ENCODE measurements at regions not wholly inside any gene's neighbourhood (a gene's known extent, or its start where the extent isn't known, plus 50 kb on each side); places are given as distances from the start of the nearest gene placed in this dataset.

DNA sequence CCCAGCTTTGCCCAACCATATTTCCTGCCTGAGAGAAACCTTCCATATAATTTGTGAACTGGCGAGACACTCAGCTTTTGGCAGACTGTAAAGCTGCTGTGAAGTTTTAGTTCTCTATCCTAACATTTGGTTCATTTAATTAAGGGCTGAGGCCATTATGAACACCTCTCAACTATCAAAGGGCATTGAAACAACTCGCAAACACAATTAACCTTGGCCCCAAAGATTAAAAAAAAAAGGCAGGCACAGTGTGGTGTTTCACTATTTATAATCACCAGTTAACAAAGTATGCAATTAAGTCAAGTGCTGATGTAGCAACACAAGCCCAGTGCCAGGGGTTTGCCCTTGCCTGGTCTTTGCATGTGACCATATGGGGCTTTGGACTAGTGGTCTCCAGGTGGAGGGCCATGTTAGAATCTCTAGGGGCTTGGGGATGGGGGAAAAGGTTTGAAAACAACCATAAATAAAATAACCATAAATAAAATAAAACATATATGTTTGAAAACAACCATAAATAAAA, 297.6 kb upstream of the SKOR2 start:
- DNase-seq (ENCODE audit: low read depth in 2 of 3, low spot score in 2 of 3) = no peak

DNA sequence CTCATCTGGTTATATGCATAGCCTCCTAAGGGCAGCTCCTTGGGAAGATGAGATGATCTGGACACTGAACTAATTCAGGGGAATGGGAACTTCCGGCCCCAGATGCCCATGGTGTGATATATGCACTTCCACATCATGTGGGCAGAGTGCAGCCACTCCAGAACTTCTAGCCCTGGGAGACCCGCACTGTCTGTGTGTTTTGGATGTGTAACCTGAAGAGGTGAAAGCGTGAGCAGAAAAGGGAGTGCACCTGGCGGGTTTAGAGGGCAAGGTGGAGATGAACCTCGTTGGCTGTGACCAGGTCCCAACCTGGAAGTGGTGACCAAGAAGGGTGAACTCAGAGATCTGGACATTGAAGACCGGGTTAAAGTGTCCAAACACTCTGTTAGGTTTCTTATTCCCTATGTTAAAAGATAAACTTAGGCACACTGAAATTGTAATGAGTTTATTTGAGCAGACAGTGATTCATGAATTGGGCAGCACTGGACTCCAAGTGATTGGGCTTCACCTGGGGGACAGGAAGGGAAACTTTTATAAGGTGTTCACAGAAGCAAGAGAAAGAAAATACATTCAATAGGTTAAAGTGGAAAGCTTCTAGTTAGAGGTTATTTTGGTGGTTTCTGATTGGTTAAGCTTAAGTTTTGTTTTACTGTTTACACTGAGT, 296.2 kb upstream of the SKOR2 start:
- no peak for DNase-seq (ENCODE audit: low read depth in 2 of 3, low spot score in 2 of 3)

DNA sequence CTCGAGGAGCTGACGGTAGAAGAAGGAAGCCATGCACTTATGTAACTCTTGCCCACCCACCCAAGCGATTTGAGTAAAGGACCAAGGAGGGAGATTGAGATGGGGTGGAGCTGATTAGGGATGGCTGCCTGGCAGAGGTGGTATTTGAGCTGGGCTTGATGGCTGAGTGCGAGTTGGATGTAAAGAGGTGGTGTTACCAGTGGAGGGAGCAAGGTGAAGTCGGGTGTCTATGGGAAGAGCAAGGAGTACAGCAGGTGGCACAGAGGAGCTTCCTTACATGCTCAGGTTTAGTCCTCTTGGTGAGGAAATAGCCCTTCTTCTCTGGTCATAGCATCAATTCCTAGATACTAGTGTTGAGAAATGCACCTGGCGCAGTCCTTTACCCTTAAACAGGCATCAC, 294.2 kb upstream of the SKOR2 start:
- DNase-seq (ENCODE audit: low read depth in 2 of 3, low spot score in 2 of 3) = no peak

DNA sequence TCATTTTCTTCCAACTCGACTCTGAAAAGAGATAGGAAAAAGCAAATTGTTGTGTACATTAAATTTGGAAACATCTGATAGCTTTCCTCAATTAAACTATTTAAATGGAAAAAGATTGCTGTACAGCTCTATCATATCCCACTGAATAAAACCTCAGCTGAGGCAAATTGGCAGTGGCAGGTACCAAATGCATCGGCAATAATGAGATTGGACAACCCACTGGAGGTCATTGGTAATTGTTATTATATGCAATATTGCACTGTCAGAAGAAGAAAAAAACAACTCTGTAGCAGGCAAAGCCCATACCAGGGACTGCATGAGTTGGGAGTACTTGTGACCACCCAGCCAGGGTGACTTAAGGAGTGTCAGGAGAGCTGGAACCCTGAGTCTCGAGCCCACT, 291.6 kb upstream of the SKOR2 start:
- no peak for DNase-seq (ENCODE audit: low read depth in 2 of 3, low spot score in 2 of 3)

DNA sequence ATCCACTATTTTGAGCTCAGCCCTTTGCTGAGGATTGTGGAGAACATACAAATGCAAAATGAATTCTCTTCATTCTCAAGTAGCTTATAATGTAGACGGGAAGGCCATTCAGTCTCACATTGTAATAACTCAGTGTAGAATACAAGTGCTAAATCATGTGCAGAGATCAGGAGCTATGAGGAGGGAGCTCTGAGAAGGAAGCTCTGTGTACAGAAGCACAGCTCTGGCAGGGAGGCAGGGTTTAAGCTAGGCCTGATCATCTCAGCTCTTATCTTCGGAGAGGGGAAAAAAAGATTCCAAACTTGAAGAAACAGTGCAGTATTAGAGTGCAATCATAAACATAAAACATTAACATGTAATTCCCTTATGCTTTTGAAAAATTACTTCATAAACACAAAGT, 291.1 kb upstream of the SKOR2 start:
- no peak for DNase-seq (ENCODE audit: low read depth in 2 of 3, low spot score in 2 of 3)

DNA sequence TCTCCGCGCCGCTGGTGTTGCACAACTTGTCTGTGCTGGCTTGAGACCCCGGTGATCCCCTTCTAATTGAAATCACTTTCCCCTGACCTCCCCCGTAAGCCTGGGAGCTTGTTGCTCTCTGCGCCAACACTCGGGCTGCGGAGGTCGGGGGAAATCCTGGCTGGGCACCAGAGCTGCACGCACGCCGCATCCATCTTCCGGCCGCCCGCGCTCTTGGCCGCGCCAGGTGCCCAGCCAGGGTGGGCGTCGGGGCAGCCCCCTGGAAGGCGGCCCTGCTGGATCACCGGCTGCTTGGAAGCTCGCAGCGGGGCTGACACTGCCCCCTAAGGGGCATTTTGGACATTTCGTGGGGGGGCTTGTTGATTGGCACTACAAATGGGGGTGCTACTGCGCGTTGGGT, 280.3 kb upstream of the SKOR2 start:
- DNase-seq (ENCODE audit: low read depth in 2 of 3, low spot score in 2 of 3) = no peak

DNA sequence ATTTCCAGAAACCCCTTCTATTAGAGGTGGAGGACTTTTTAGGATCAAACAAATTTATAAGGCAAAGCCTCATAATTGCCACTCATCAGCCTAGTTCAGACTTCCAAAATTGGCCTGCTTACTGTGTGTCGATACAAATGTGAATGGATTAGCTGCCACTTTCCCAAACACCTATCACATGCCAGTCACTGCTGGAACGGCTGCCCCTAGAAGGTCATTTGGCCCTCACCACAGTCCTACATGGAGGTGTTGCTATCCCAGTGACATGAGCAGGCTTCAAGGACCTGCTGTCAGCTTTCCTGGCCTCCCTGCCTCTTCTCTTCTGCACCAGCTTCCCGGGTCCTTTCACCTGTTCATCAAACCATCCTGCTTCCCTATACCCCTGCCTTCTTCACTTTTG, 279.2 kb upstream of the SKOR2 start:
- DNase-seq (ENCODE audit: low read depth in 2 of 3, low spot score in 2 of 3) = no peak

DNA sequence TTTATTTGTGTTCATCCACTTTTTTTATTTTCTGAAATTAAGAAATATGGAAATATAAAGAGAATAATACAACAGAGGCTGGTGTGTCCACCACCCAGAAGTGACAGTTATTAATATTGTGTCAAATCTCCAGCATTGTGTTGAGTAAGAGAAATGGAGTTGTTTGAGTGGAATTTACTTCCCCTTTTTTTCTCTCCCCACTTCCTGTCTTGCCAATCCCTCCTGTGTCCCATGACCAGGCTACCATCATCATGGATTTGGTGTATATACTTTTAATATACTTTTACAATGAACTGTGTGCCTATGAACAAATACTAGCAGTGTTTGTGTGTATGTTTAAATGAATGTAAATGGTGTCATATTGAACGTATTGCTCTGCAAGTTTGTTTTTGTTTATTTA, 276.9 kb upstream of the SKOR2 start:
- no peak for DNase-seq (ENCODE audit: low read depth in 2 of 3, low spot score in 2 of 3)

DNA sequence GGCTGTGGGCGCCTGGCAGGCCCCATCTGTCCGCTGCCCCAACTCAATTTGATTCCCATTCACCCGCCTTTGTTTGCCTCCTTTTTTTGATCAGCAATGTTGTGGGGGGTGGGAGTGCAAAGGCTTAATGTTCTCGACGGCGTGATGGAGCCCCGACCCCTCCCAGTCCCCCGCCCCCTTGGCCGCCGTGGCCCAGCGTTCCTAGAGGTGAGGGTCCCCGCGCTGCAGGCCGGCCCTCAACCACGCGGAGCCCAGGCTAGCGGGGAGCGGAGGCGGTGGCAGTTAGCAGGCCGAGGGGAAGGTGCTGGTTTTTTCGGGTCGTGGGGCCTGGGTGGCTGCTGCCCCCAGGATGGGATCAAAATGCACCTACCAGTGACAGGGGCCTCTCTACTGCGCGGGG, 274.7 kb upstream of the SKOR2 start:
- no peak for DNase-seq (ENCODE audit: low read depth in 2 of 3, low spot score in 2 of 3)

DNA sequence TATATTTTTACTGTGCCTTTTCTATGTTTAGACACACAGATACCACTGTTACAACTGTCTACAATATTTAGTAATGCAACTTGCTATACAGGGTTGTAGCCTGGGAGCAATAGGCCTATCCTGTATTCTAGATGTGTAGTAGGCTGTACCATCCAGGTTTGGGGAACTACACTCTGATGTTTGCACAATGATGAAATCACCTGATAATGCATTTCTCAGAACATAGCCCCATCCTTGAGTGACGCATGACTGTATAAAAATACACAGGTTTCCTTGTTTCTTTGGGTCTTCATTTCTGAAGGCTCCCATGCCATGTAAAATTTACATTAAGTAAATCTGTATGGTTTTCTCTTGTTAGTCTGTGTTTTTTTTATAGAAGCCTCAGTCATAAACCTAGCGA, 270.9 kb upstream of the SKOR2 start:
- DNase-seq (ENCODE audit: low read depth in 2 of 3, low spot score in 2 of 3) = no peak

DNA sequence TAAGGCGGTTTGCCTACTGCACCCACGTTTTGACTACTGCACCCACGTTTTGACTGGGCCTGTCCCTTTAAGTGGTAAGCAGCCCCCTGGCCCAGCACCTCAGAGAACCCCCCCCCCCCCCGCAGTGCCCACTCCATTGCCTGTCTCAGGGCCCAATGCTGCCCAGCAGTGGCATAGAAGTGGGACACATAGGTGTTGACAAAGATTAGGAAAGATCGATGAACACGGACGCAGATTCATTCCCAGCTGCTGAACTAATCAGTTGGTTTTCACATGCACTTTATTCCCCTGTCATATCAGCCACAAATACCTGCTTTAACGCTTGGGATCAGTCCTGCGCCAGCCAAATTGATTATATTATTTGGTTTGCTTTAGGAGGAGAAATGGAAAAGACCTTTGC, 268.8 kb upstream of the SKOR2 start:
- DNase-seq (ENCODE audit: low read depth in 2 of 3, low spot score in 2 of 3) = no peak

DNA sequence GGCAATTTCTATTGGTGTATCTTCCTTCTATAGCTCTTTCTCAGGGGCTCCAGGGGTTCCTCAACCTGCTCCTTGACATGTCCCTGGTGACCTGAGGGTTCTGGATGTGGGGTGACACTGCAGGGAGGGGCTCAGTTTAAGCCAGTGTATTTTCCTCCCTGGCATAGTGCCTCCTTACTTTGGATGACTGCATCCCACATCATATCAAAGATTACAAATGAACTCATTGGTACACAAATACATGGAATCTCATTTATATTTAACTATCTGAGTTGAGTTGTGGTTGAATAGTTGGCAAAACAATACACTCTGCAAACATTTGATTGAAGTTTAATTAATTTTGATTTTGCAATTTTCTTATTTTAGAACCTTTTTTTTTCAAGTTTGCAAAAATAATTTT, 268.2 kb upstream of the SKOR2 start:
- DNase-seq (ENCODE audit: low read depth in 2 of 3, low spot score in 2 of 3) = no peak

DNA sequence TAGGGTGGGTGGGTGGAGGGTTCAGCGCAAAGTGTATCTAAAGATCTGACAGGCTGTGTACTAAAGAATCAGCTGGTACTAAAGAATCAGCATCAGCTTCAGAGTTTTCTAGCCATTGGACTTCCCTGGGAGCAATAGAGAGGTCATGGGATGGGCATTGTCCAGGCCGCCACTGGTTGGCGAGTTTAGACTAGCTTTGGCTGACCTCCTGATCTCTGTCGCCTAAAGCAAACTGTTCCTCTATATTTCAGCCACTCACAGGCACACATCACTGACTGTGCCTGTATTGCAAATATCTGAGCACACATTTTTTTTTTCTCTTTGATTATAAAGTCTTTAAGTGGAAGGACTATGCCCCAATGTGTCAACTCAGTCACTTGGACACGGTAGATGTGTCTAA, 267.8 kb upstream of the SKOR2 start:
- no peak for DNase-seq (ENCODE audit: low read depth in 2 of 3, low spot score in 2 of 3)

DNA sequence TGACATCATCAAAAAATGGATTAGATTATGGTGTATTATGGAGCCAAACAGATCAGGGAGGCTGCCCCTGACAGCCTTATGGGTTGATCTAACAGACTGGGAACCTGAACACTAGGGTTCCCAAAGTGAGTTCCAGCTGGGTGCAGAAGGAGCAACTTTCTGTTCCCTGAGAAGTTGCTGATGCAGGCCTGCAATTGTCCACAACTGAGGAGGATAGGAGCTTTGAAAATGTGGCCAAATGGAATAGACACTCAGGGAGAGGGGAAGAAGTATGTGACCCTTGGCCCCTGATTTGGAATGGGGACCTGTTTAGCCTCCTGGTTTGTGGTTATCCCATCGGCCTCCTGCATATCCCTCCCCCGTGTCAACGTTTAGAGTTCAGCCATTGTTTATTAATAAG, 262.2 kb upstream of the SKOR2 start:
- DNase-seq (ENCODE audit: low read depth in 2 of 3, low spot score in 2 of 3) = no peak

DNA sequence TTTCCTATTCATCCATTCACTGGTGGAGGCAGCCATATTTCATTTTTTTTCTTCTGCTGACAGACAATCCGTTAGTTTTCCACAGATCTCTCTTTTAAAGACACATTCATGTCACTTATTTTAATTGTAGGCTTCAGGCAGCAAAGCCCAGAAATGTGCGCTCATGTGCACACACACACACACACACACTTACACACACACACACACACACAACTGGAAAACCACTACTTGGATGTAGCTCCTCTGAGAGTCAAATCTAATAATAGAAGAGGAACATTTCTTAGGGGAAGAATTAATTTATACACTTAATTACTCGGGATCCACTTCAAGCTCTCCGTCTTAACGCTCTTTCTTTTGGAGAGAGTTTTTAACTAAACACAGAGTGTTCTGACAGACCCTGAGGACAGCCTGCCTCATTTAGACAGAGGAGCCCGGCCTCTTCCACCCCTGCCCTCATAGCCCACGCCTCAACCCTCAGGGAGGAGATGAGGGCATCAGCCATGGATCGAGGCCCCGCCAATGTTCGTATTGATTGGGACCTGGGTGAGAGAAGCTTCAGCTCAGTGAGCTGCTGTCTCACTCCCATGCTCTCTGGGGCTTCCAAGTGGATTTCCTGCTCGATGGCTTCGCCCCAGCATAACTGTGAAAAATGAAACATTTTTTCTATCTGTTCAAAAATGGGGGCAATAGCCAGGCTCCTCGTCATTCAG, 261.4 kb upstream of the SKOR2 start:
- DNase-seq (ENCODE audit: low read depth in 2 of 3, low spot score in 2 of 3) = no peak

DNA sequence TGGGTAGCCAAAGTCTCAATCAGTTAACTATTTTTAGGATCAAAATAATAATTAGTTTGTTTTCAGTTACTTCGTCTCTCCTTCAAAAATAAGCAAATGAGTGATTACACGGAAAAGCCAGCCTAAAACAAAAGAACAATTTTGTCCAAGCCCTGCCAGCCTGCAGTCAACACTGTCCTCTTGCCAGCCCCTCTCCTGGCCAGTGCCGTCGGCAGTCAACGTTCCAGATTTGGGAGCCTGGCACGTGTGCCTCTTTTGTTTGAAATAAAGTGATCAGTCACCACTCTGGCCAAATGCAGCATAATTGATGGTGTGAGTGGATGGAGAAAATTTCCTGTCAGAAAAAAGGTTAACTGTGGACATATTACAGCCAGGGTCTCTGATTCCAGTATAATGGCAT, 260.6 kb upstream of the SKOR2 start:
- no peak for DNase-seq (ENCODE audit: low read depth in 2 of 3, low spot score in 2 of 3)

DNA sequence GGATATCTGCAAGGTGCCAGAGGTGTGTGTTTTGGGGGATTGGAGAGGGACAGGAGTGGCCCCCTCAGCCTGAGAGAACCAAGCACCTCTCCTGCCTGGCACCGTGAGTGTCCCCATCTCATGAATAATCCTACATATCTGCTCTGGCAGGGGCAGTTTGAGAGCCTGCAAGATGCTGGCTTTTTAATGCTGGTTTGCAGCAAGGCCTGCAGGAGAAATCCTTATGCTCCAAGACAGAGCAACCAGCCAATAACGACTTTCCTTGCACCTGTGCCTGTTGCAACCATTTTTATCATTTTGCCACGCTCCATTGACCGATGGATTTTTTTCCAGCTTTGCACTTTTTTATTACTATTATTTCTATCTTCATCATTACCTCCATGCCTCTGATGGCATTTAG, 259.4 kb upstream of the SKOR2 start:
- DNase-seq (ENCODE audit: low read depth in 2 of 3, low spot score in 2 of 3) = no peak

DNA sequence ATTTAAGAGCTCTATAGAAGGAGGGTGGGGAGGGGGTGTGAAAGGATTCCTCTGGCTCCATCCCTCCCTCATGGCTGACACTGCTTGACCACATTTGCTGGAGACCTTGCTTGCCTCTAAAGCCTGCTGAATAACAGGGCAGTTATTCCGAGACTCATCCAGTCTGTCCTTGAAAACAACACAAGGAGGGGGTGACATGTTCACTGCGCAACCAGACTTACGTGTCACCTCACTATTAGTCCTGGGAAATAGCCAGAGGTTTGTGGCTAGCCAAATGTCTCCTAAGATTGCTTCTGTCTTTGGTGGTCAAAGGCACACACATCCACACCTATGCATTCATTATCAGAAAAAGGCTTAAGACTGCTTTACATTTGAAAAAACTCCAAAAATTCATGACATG, 256.2 kb upstream of the SKOR2 start:
- no peak for DNase-seq (ENCODE audit: low read depth in 2 of 3, low spot score in 2 of 3)

DNA sequence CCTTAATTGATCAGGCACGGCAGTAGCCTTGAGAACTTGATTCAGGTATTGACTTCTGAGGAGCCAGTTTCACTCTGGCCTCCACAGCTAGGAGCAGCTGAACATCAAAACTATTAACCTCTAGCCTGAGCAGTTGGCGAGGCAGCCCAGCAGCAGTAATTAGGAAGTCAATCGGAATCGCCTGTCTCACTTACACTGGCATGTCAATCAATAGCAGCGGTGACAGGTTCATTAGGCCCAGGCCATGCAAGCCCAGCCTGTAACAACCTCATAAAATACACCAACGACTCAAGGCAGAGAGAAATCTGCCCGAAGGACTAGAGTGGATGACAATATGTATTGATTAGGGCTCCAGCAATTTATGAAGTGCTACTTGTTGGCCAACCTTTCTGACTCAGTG, 255.4 kb upstream of the SKOR2 start:
- no peak for DNase-seq (ENCODE audit: low read depth in 2 of 3, low spot score in 2 of 3)

DNA sequence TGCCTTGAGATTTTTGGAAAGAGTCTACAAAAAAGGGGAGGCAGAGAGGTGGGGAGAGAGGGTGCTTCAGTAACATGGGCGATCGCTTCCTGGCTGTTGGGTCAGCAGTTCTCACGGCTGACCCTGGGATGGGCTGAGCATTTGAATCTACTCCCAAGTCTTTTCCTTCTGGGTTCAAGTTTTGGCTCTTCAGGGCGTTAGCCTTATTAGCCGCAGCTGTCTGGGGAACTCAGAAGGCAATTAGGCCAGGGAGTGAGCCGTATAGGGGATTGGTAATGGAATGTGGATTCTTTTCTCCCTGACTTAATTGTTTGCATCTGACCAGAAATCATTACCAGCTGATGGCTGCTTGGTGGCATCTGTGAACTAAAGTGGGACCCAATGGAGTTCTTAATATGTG, 250.5 kb upstream of the SKOR2 start:
- no peak for DNase-seq (ENCODE audit: low read depth in 2 of 3, low spot score in 2 of 3)

DNA sequence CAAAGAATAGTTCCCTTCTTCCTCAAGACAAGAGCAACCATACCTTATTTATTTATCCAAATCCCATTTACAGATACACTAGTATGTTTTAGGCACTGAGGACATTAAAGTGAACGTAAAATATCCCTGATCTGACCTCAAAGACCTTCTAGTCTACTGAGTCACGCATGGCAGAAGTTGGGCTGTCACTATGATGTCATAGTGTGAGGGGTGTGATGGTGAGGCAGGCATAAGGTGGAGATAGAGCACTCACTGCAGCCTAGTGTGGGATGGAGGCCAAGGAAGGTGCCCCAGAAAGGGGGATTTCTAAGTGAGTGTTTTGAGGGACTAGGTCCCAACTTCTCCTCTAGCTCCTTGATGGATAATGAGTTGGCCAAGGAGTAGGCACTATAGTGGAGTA, 249.5 kb upstream of the SKOR2 start:
- DNase-seq (ENCODE audit: low read depth in 2 of 3, low spot score in 2 of 3) = no peak

DNA sequence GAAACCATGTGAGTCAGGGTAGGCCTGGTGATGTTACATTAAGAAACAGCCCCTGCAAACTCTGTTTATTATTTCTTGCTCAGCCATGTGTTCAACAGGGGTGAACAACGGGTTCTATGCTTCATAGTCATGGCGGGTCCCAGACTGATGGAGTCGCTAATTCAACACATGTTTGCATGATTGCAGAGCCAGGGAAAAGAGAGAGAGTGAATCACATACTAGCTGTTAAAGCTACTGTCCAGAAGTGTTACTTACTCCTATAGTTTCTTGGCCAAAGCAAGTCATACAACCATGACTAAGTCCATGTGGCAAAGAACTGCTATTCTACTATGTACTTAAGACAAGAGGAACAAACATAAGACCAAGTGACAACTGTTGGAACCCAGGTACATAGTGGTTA, 241.2 kb upstream of the SKOR2 start:
- no peak for DNase-seq (ENCODE audit: low read depth in 2 of 3, low spot score in 2 of 3)

DNA sequence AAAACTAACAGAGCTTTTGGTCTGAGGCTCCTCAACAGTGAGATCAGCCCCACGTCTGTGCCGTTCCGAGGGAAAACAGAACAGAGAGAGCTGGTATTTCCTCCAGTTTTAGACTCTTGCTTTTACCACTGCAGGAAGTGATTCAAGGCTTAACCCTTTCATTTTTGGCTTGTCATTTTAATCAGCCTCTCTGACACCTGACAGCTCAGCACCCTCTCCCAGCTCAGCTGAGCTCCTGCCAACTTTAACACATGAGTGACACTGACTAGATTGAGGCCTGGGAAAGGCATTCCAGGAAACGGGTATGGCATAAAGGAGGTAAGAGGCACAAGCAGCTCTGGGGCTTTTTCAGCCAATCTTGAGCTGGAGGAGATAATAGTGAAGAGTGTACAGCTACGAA, 239.4 kb upstream of the SKOR2 start:
- DNase-seq (ENCODE audit: low read depth in 2 of 3, low spot score in 2 of 3) = no peak
